Liver (tissue), 8 donors: ENCODE measurements at regions not wholly inside any gene's neighbourhood (a gene's known extent, or its start where the extent isn't known, plus 50 kb on each side); places are given as distances from the start of the nearest gene placed in this dataset.

Source experiments
- DNase-seq: peaks from one replicate; pipeline ENCODE4 v3.0.0-alpha.2; 2017; ENCODE audit warnings: low spot score
- H3K27ac ChIP-seq, 2 donors: one replicate each; pipeline ENCODE4 v1.7.0; 2013; ENCODE audit warnings: inconsistent platforms in 2 of 2, low read length in 2 of 2, control low read depth in 1 of 2, low read depth in 1 of 2, mild to moderate bottlenecking in 1 of 2
- H3K27me3 ChIP-seq, 4 donors: one replicate each; pipeline versions ENCODE4 v1.6.1 to v1.7.0; 2013; ENCODE audit warnings: low read length in 3 of 4, inconsistent platforms in 1 of 4, mild to moderate bottlenecking in 1 of 4, moderate library complexity in 1 of 4; ENCODE audit not compliant: control insufficient read depth in 4 of 4, insufficient read depth in 4 of 4
- H3K36me3 ChIP-seq, 4 donors: one replicate each; pipeline versions ENCODE4 v1.6.1 to v1.7.0; 2013; ENCODE audit warnings: low read length in 3 of 4, mild to moderate bottlenecking in 3 of 4, low read depth in 1 of 4, moderate library complexity in 1 of 4; ENCODE audit not compliant: control insufficient read depth in 4 of 4, insufficient read depth in 3 of 4
- H3K4me1 ChIP-seq, 4 donors: one replicate each; pipeline versions ENCODE4 v1.6.1 to v1.7.0; 2013; ENCODE audit warnings: low read length in 3 of 4, mild to moderate bottlenecking in 3 of 4, moderate library complexity in 1 of 4; ENCODE audit not compliant: control insufficient read depth in 4 of 4, insufficient read depth in 4 of 4
- H3K4me3 ChIP-seq, 3 donors: one replicate each; pipeline versions ENCODE4 v1.6.1 to v1.7.0; 2013; ENCODE audit warnings: low read length in 3 of 3, control low read depth in 1 of 3, low read depth in 1 of 3, mild to moderate bottlenecking in 1 of 3
- H3K9ac ChIP-seq, 2 donors: one replicate each; pipeline ENCODE4 v1.7.0; 2013; ENCODE audit warnings: low read length in 2 of 2, mild to moderate bottlenecking in 2 of 2, moderate library complexity in 2 of 2, control low read depth in 1 of 2, low read depth in 1 of 2
- H3K9me3 ChIP-seq, 4 donors: one replicate each; pipeline versions ENCODE4 v1.6.1 to v1.7.0; 2013; ENCODE audit warnings: low read length in 3 of 4; ENCODE audit not compliant: control insufficient read depth in 4 of 4
- ATF3 ChIP-seq: IDR thresholded peaks from 2 replicates; pipeline ENCODE4 v1.6.1; 2016; ENCODE audit warnings: antibody characterized with exemption
- CTCF ChIP-seq: fragments of 150-350 bp; IDR thresholded peaks from 2 replicates; pipeline ENCODE4 v1.5.1; 2017; ENCODE audit warnings: improper control_type of control experiment, low read depth, low read length; ENCODE audit not compliant: missing input control
- EGR1 ChIP-seq, 2 donors: IDR thresholded peaks; 2 replicates each; pipeline ENCODE4 v1.6.1; 2016 to 2018; ENCODE audit warnings: antibody characterized with exemption in 2 of 2, low read depth in 2 of 2
- FOXA1 ChIP-seq: IDR thresholded peaks from 2 replicates; pipeline ENCODE4 v1.6.1; 2016; ENCODE audit warnings: antibody characterized with exemption
- FOXA2 ChIP-seq: IDR thresholded peaks from 2 replicates; pipeline ENCODE4 v1.6.1; 2016; ENCODE audit warnings: antibody characterized with exemption
- HNF4A ChIP-seq, 2 donors: conservative IDR thresholded peaks; 2 replicates each; pipeline ENCODE4 v1.6.1; 2016; ENCODE audit warnings: antibody characterized with exemption in 2 of 2, mild to moderate bottlenecking in 2 of 2
- JUND ChIP-seq, 2 donors: IDR thresholded peaks; 2 replicates each; pipeline ENCODE4 v1.6.1; 2016; ENCODE audit warnings: antibody characterized with exemption in 2 of 2
- NR2F2 ChIP-seq: IDR thresholded peaks from 2 replicates; pipeline ENCODE4 v1.6.1; 2016; ENCODE audit warnings: antibody characterized with exemption
- RAD21 ChIP-seq, 2 donors: IDR thresholded peaks; 2 replicates each; pipeline ENCODE4 v1.6.1; 2016; ENCODE audit warnings: antibody characterized with exemption in 2 of 2, mild to moderate bottlenecking in 2 of 2
- RXRA ChIP-seq, 2 donors: IDR thresholded peaks; 2 replicates each; pipeline ENCODE4 v1.6.1; 2017 to 2018; ENCODE audit warnings: antibody characterized with exemption in 2 of 2, mild to moderate bottlenecking in 1 of 2
- TAF1 ChIP-seq: conservative IDR thresholded peaks from 2 replicates; pipeline ENCODE4 v1.6.1; 2016; ENCODE audit warnings: antibody characterized with exemption, mild to moderate bottlenecking
- WGBS: extraction: QIAGEN DNeasy Blood & Tissue Kit; methylation state at CpG from one replicate; pipeline ENCODE4 v1.1.7; 2013; 5-methylcytosine and 5-hydroxymethylcytosine counted together
- TF ChIP-seq, protein P1 (sequence below): IDR thresholded peaks from 2 replicates; pipeline ENCODE4 v1.6.1; 2016; ENCODE audit warnings: antibody characterized with exemption
- TF ChIP-seq, protein P2 (sequence below): IDR thresholded peaks from 2 replicates; pipeline ENCODE4 v1.6.1; 2016; ENCODE audit warnings: antibody characterized with exemption
- TF ChIP-seq, protein P3 (sequence below): IDR thresholded peaks from 2 replicates; pipeline ENCODE4 v1.6.1; 2016; ENCODE audit warnings: antibody characterized with exemption, mild to moderate bottlenecking
- donor health status: healthy.
- donor health status: healthy.
- donor health status: healthy.
- donor health status: healthy.
- donor health status: healthy.

DNA sequence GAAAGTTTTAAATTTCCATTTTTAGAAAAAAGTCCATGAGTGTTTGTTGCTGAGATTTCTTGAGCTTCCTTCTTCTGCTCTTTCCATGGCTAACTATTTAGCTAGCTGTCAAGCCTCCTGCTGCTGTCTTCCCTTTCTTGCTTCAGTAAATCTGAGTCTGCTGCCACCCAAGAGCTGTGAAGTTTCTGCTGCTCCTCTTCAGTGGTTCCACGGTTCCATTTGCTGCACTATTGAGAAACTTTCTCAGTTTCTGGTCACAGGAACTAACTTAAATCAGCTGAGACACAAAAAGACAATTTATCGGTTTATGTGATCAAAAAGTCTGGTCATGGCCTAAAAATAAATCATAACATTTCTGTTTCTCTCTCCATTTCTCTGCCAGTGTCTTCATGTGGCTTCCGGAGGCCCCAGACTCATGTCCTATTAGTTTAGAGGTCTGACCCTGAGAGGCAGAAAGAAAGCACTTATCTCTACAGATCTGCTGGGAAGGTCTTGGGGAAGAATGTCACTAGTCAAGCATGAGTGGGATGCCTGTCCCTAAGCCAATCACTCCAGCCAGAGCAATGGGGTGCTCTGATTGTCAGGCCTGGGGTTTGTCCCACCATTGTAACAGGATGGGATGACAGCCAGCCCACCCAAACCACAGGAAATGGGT, 73.0 kb upstream of the ARL4C start:
- no peak for DNase-seq
- Histone ChIP-seq H3K9me3 (no peaks in the 10 kb centered on the region), H3K9ac (no peak overlapping the region), H3K4me1 (no peaks in the 10 kb centered on the region), H3K27ac (no peak overlapping the region), H3K36me3 (no peaks in the 10 kb centered on the region), H3K27me3 (no peaks in the 10 kb centered on the region), H3K4me3 (no peak overlapping the region)
- no peak for TF ChIP-seq RAD21 (IDR thresholded peaks at IDR 0.05)
- no peak for TF ChIP-seq NR2F2
- TF ChIP-seq EGR1 (IDR thresholded peaks at IDR 0.05; ENCODE audit: low read depth in 2 of 2): no peak
- WGBS: 85% methylated on average over 3 of the region's 3 CpGs

- H3K4me1 ChIP-seq: no peaks in the 10 kb centered on the region
- no peak for DNase-seq
- no peak overlapping the region for H3K27ac ChIP-seq
- no peak overlapping the region for H3K9ac ChIP-seq
- WGBS: 55% methylated on average over 2 of the region's 2 CpGs
- no peak for TF ChIP-seq FOXA2
- TF ChIP-seq, protein P1, sequence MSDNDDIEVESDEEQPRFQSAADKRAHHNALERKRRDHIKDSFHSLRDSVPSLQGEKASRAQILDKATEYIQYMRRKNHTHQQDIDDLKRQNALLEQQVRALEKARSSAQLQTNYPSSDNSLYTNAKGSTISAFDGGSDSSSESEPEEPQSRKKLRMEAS: no peak
- TF ChIP-seq FOXA1: no peak
- TF ChIP-seq EGR1 (IDR thresholded peaks at IDR 0.05; ENCODE audit: low read depth in 2 of 2): no peak
- TF ChIP-seq TAF1: no peak
- no peak for TF ChIP-seq HNF4A (conservative IDR thresholded peaks at IDR 0.05)
- TF ChIP-seq, protein P2, sequence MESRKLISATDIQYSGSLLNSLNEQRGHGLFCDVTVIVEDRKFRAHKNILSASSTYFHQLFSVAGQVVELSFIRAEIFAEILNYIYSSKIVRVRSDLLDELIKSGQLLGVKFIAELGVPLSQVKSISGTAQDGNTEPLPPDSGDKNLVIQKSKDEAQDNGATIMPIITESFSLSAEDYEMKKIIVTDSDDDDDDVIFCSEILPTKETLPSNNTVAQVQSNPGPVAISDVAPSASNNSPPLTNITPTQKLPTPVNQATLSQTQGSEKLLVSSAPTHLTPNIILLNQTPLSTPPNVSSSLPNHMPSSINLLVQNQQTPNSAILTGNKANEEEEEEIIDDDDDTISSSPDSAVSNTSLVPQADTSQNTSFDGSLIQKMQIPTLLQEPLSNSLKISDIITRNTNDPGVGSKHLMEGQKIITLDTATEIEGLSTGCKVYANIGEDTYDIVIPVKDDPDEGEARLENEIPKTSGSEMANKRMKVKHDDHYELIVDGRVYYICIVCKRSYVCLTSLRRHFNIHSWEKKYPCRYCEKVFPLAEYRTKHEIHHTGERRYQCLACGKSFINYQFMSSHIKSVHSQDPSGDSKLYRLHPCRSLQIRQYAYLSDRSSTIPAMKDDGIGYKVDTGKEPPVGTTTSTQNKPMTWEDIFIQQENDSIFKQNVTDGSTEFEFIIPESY: no peak
- TF ChIP-seq ATF3: no peak
- TF ChIP-seq JUND (IDR thresholded peaks at IDR 0.05): no peak
- TF ChIP-seq RXRA (IDR thresholded peaks at IDR 0.05): no peak
- TF ChIP-seq CTCF: no peak
- H3K36me3 ChIP-seq: no peaks in the 10 kb centered on the region
- H3K27me3 ChIP-seq: no peaks in the 10 kb centered on the region
- no peaks in the 10 kb centered on the region for H3K9me3 ChIP-seq
- H3K4me3 ChIP-seq: no peak overlapping the region
Observed at GRCh38 chr2:234566622-234567021, 69.7 kb upstream of the ARL4C start.

- Histone ChIP-seq H3K9me3 (no peaks in the 10 kb centered on the region), H3K27ac (no peak overlapping the region), H3K36me3 (no peaks in the 10 kb centered on the region), H3K9ac (no peak overlapping the region), H3K4me1 (no peaks in the 10 kb centered on the region), H3K27me3 (no peaks in the 10 kb centered on the region), H3K4me3 (no peak overlapping the region)
- WGBS: 81% methylated on average over 10 of the region's 10 CpGs
- no peak for TF ChIP-seq HNF4A (conservative IDR thresholded peaks at IDR 0.05)
- no peak for TF ChIP-seq TAF1
- TF ChIP-seq NR2F2: no peak
- TF ChIP-seq, protein P3, sequence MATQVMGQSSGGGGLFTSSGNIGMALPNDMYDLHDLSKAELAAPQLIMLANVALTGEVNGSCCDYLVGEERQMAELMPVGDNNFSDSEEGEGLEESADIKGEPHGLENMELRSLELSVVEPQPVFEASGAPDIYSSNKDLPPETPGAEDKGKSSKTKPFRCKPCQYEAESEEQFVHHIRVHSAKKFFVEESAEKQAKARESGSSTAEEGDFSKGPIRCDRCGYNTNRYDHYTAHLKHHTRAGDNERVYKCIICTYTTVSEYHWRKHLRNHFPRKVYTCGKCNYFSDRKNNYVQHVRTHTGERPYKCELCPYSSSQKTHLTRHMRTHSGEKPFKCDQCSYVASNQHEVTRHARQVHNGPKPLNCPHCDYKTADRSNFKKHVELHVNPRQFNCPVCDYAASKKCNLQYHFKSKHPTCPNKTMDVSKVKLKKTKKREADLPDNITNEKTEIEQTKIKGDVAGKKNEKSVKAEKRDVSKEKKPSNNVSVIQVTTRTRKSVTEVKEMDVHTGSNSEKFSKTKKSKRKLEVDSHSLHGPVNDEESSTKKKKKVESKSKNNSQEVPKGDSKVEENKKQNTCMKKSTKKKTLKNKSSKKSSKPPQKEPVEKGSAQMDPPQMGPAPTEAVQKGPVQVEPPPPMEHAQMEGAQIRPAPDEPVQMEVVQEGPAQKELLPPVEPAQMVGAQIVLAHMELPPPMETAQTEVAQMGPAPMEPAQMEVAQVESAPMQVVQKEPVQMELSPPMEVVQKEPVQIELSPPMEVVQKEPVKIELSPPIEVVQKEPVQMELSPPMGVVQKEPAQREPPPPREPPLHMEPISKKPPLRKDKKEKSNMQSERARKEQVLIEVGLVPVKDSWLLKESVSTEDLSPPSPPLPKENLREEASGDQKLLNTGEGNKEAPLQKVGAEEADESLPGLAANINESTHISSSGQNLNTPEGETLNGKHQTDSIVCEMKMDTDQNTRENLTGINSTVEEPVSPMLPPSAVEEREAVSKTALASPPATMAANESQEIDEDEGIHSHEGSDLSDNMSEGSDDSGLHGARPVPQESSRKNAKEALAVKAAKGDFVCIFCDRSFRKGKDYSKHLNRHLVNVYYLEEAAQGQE: no peak
- no peak for TF ChIP-seq EGR1 (IDR thresholded peaks at IDR 0.05; ENCODE audit: low read depth in 2 of 2)
- DNase-seq: no peak
Observed at GRCh38 chr2:234565842-234566619, 69.2 kb upstream of the ARL4C start.
